GM18505 (cell line): ENCODE measurements at regions not wholly inside any gene's neighbourhood (a gene's known extent, or its start where the extent isn't known, plus 50 kb on each side); places are given as distances from the start of the nearest gene placed in this dataset.

Experiments
- ATAC-seq: cut with Tn5 transposase; IDR thresholded peaks from one replicate; pipeline ENCODE4 v1.9.1; 2021; ENCODE audit not compliant: unreplicated experiment
- POLR2A ChIP-seq: IDR thresholded peaks from 4 replicates; pipeline ENCODE4 v1.6.1; 2011; ENCODE audit warnings: borderline replicate concordance; ENCODE audit not compliant: insufficient read depth, insufficient read length; ENCODE audit errors: extremely low read depth

GRCh38 chr3:27939521-27939920 is 217.4 kb upstream of the EOMES start:
- no peak for ATAC-seq
- no peak for TF ChIP-seq POLR2A

GRCh38 chr3:27939940-27940339 is 217.8 kb upstream of the EOMES start:
- no peak for ATAC-seq
- no peak for TF ChIP-seq POLR2A

DNA sequence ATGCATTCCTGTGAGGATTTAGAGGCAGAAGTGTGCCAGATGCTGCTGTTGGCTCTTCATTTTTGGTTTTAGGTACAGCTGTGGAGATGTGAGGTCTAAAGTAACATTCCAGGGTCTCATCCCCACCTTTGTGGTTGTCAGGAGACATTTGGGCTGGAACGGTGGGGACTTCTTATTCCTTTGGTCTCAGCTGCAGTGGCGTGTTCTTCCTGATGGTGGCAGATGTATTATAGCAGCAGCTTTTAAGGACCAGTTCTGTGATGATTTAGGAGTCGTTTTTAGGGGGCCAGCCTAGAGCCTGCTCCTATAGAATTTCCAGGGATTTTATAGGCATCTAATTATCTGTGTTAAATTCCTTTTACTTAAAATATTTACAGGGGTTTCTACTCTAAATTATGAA is 221.0 kb upstream of the EOMES start:
- no peak for ATAC-seq
- no peak for TF ChIP-seq POLR2A

- ATAC-seq: no peak
Observed at GRCh38 chr3:27945229-27945628, 223.1 kb upstream of the EOMES start.

GRCh38 chr3:27960133-27960532 is 238.0 kb upstream of the EOMES start:
- ATAC-seq: no peak
- no peak for TF ChIP-seq POLR2A

More at GRCh38 chr3:27945229-27945628, 223.1 kb upstream of the EOMES start:
- TF ChIP-seq POLR2A: no peak

- TF ChIP-seq POLR2A: no peak
Observed at GRCh38 chr3:27963519-27963918, 241.4 kb upstream of the EOMES start.

DNA sequence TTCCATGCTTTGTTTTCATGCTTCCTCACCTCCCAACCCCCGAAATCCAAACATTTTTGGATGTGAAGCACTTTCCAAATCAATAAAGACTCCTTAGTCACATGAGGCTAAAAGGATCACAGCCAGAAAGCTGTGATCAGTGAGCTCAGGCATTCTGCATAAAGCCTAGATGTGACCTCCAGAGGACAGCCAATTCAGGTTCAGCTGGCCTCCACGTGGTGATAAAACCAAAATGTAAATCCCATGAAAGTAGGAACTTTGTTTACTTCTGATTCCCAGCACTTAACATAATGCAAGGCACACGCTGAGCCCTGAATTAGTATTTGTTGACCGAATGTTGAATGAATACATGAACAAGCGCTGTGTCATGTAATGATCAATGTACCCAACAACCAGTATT is 249.5 kb upstream of the EOMES start:
- no peak for ATAC-seq
- TF ChIP-seq POLR2A: no peak

More at GRCh38 chr3:27963519-27963918, 241.4 kb upstream of the EOMES start:
- no peak for ATAC-seq

GRCh38 chr3:27976933-27977332 is 254.8 kb upstream of the EOMES start:
- no peak for TF ChIP-seq POLR2A
- ATAC-seq: peak; percentile 73

DNA sequence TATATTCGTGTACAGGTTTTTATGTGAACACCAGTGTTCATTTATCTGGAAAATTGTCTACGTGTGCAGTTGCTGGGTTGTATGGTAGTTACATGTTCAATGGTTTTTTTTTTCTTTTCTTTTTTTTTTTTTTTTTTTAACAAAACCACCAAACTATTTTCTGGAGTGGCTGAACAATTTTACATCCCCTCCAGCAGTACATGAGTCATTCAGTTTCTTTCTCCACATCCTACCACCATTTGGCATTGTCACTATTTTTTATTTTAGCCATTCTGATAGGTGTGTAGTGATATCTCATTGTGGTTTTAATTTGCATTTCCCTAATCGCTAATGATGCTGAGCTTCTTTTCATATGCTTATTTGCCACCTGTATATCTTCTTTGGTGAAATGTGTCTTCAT is 256.3 kb upstream of the EOMES start:
- no peak for TF ChIP-seq POLR2A
- ATAC-seq: no peak

GRCh38 chr3:27985369-27986035 is 255.9 kb upstream of the CMC1 start:
- ATAC-seq: no peak
- TF ChIP-seq POLR2A: no peak

GRCh38 chr3:27986234-27986879 is 255.1 kb upstream of the CMC1 start:
- no peak for TF ChIP-seq POLR2A
- ATAC-seq: no peak

DNA sequence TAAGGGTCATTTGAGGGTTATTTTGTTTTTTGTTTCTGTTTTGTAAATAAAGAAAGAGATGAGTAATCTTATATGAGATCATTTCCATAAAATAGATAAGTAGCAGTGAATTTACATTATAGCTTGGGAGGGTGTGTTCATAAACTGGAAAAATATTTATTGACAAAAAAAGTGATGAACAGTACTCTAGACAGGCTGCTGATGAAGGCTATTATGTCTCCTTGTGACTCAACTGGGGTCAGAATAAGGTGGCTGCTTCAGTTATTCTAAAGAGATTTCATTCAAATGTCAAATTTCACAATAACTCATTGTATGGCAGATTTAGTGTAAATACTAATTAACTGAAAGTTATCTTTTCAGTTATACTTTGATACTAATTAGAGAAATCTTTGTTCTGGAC is 251.1 kb upstream of the CMC1 start:
- TF ChIP-seq POLR2A: no peak
- ATAC-seq: no peak

DNA sequence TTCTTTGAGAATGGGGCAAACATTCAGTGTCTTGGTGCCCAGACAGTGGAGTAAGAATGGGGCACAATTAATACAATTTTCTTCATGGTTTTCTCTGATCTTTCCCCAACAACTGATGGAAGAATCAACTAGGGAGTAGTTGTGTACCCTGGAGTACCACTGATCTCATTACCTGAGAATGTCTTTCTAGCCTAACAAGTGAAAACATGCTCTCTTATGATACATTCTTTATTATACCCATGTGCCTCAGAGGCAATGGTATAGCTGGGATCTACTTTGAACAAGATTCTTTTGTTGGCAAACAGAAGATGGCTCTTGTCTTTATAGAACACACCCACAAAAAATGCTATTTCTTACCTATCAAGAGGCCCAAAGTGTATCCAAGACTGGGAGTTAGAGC is 250.6 kb upstream of the CMC1 start:
- TF ChIP-seq POLR2A: no peak
- ATAC-seq: no peak

DNA sequence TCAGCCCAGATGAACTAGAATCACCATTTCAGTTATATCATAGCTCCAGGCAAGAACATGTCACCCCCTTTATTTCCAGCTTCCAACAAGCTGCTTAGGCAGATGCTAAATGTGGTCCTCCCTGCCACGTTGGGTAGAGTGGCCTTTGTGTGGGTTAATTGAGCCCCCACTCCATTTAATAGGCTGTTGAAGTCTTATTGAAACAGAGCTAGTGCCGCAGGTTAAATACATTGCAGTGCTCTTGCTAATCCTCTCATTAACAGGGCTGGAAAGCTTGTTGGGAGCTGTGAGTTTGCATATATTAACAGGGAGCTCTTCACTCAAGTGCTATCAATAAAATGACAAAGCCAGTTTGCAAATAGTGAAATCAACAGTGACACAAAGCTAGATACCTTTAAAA is 248.4 kb upstream of the CMC1 start:
- TF ChIP-seq POLR2A: no peak
- no peak for ATAC-seq

GRCh38 chr3:28000608-28001007 is 240.8 kb upstream of the CMC1 start:
- ATAC-seq: no peak
- no peak for TF ChIP-seq POLR2A

GRCh38 chr3:28008235-28008634 is 233.2 kb upstream of the CMC1 start:
- no peak for ATAC-seq
- TF ChIP-seq POLR2A: no peak

- ATAC-seq: no peak
- no peak for TF ChIP-seq POLR2A
Observed at GRCh38 chr3:28012830-28013229, 228.6 kb upstream of the CMC1 start.
